GM12873 (cell line): ENCODE measurements at regions not wholly inside any gene's neighbourhood (a gene's known extent, or its start where the extent isn't known, plus 50 kb on each side); places are given as distances from the start of the nearest gene placed in this dataset.

Experiments used
- TF ChIP-seq, protein P1 (sequence below): IDR thresholded peaks from 2 replicates; pipeline ENCODE4 v1.5.1; 2012; ENCODE audit warnings: low read depth, mild to moderate bottlenecking, moderate library complexity, low read length, control low read depth; ENCODE audit not compliant: insufficient read depth; ENCODE audit errors: missing control alignments

- TF ChIP-seq, protein P1, sequence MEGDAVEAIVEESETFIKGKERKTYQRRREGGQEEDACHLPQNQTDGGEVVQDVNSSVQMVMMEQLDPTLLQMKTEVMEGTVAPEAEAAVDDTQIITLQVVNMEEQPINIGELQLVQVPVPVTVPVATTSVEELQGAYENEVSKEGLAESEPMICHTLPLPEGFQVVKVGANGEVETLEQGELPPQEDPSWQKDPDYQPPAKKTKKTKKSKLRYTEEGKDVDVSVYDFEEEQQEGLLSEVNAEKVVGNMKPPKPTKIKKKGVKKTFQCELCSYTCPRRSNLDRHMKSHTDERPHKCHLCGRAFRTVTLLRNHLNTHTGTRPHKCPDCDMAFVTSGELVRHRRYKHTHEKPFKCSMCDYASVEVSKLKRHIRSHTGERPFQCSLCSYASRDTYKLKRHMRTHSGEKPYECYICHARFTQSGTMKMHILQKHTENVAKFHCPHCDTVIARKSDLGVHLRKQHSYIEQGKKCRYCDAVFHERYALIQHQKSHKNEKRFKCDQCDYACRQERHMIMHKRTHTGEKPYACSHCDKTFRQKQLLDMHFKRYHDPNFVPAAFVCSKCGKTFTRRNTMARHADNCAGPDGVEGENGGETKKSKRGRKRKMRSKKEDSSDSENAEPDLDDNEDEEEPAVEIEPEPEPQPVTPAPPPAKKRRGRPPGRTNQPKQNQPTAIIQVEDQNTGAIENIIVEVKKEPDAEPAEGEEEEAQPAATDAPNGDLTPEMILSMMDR: no peak
These were observed 217.7 kb upstream of the MTPN start for GRCh38 chr7:136194878-136195277.

- TF ChIP-seq, protein P1: no peak
These were observed 216.8 kb upstream of the MTPN start for GRCh38 chr7:136193940-136194339.

DNA sequence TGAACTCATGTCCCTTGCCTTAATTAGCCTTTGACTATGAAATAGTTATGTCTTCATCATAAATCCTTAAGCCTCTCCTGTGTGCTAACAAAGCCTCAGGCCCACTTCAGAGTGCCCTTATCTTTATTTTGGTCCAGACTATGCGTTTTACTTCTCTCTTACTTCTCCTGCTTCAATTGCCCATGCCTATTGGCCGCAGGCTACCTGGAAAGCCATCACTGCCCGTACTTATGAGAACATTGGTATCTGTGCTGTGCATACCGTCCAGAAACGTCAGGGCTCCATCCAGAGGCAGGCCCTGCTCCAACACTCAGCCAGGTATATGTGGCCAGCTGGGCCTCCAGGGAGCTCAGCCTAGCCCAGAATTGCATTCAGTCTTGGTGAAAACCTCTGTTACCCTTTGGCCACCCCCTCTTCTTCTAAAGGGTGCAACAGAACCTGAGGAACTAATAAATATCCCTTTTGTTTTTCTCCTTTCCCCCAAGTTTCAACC lies 212.4 kb upstream of the MTPN start:
- TF ChIP-seq, protein P1: no peak

GRCh38 chr7:136186281-136186680 lies 209.1 kb upstream of the MTPN start:
- TF ChIP-seq, protein P1: no peak

GRCh38 chr7:136184719-136185118 lies 207.6 kb upstream of the MTPN start:
- TF ChIP-seq, protein P1: no peak

GRCh38 chr7:136183981-136184380 lies 206.8 kb upstream of the MTPN start:
- TF ChIP-seq, protein P1: no peak

DNA sequence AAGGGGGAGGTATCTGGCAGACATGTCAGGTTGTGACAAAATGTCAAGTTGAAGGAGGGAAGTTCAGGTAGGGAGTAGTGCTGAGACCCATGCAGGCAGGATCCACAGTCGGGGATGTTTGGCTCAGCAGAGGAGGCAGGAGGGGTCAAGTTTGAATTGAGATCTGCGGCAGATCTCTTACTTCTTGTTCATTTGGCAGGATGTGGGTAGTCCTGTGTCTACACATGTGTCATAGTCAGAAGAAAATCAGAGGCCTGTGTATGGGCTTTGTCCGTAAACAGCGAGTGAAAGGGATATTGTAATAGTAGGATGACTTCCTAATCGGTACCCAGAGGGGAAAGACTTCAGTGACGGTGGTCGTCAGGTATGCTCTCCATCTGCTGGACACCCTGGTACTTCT lies 203.8 kb upstream of the MTPN start:
- TF ChIP-seq, protein P1: no peak
